ENCODE measurements at regions not wholly inside any gene's neighbourhood (a gene's known extent, or its start where the extent isn't known, plus 50 kb on each side); places are given as distances from the start of the nearest gene placed in this dataset.

DNA sequence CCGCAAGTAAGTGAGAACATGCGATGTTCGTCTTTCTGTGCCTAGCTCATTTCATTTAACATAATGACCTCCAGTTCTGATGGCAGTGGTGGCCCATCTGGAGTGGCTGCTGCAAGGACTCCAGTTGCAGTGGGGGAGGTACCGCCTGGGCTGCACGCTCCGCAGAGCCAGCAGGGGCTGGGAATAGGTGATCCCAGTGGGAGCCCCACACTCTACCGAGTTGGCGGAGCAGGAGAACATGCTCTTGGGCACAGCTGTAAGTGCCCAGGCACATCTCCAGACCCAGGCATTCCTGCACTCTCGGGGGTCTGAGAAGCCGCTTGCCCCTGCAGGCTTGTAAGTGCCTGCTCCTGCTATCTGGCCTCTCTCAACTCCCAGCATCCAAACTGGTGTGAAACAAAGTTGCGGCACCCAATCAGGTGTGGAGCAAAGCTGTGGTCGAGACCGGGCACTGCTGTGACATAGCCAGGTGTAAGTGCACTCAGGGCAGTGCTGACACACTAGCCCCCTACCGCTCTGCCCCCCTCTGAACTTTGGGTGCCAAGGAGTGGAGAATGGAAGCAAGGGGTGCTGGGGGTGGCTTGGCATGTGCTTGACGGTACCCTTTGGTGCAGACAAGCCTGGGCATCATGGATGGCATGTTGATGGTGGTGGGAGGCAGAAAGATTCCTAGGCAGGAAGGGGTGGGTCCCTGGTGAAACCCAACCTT lies 130.2 kb downstream of the HTR1B start:
- H3K4me3 ChIP-seq (ENCODE audit: low read depth, low read length): no peak overlapping the region
- TF ChIP-seq, protein P1, sequence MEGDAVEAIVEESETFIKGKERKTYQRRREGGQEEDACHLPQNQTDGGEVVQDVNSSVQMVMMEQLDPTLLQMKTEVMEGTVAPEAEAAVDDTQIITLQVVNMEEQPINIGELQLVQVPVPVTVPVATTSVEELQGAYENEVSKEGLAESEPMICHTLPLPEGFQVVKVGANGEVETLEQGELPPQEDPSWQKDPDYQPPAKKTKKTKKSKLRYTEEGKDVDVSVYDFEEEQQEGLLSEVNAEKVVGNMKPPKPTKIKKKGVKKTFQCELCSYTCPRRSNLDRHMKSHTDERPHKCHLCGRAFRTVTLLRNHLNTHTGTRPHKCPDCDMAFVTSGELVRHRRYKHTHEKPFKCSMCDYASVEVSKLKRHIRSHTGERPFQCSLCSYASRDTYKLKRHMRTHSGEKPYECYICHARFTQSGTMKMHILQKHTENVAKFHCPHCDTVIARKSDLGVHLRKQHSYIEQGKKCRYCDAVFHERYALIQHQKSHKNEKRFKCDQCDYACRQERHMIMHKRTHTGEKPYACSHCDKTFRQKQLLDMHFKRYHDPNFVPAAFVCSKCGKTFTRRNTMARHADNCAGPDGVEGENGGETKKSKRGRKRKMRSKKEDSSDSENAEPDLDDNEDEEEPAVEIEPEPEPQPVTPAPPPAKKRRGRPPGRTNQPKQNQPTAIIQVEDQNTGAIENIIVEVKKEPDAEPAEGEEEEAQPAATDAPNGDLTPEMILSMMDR (IDR thresholded peaks at IDR 0.05; ENCODE audit: borderline replicate concordance, insufficient read depth, low read depth, low read length): no peak

DNA sequence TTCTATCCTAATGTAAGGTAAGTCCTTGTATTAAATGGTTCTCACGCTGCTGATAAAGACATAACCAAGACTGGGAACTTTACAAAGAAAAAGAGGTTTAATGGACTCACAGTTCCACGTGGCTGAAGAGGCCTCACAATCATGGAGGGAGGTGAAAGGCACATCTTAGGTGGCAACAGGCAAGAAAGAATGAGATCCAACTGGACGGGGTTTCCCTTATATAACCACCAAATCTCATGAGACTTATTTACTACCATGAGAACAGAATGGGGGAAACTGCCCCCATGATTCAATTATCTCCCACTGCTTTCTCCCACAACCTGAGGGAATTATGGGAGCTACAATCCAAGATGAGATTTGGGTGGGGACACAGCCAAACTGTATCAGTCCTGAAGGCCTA lies 136.6 kb downstream of the HTR1B start:
- TF ChIP-seq, protein P1 (IDR thresholded peaks at IDR 0.05; ENCODE audit: borderline replicate concordance, insufficient read depth, low read depth, low read length): no peak
- H3K4me3 ChIP-seq (ENCODE audit: low read depth, low read length): no peak overlapping the region

DNA sequence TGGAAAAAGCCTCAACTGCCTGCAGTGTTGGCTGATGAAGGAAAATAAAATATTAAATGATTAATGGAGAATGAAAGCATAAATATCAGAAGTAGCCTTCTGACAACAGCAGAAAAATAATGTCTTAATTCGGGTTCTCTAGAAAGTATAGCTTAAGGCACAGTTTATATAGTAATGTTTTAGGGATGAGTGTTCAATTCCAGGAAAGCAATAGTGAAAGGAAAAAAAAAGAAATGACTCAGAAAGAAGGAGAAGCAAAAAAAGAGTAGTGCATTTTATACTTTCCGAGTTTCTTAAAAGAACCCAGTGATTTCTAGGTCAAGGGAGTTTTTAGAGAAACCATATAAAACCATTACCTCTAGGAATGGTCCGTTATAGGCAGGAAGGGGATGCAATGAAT lies 137.3 kb downstream of the HTR1B start:
- TF ChIP-seq, protein P1 (IDR thresholded peaks at IDR 0.05; ENCODE audit: borderline replicate concordance, insufficient read depth, low read depth, low read length): no peak
- no peak overlapping the region for H3K4me3 ChIP-seq (ENCODE audit: low read depth, low read length)

DNA sequence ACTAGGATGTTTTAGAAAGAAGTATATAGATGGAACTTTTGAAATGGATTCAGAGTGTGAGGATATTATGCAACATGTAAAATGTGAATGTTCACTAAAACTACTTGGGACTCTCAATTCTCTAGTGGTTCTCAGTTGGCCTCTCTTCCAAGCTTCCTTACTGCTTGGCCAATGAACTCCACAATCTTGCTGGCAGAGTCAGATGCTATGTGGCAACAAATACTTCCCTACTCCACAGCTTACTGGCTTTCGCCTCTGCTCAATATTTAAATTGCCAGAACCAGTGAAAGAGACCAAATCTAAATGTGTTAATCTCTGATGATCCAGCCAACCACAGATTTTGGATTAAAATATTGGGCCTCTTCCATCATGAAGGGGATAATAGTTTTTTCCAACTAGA lies 138.4 kb downstream of the HTR1B start:
- H3K4me3 ChIP-seq (ENCODE audit: low read depth, low read length): no peak overlapping the region
- TF ChIP-seq, protein P1 (IDR thresholded peaks at IDR 0.05; ENCODE audit: borderline replicate concordance, insufficient read depth, low read depth, low read length): no peak

DNA sequence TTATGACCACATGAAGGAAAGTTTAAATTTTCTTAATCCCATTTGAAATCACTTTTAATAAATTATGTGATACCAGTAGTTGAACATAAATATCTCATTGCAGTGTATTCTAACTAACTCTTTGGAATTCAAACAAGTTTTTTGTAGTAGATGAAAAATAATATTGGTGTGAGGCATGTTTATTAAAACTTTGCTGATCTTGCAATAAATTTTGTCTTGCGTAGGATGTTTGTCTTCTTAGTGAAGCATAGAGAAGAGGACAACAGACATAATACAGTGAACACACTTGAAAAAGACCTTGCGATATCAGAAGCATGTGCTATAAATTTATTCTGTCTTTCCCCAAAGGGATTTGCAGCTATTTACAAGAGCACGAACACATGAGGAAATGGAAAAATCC lies 140.7 kb downstream of the HTR1B start:
- H3K4me3 ChIP-seq (ENCODE audit: low read depth, low read length): no peak overlapping the region
- TF ChIP-seq, protein P1 (IDR thresholded peaks at IDR 0.05; ENCODE audit: borderline replicate concordance, insufficient read depth, low read depth, low read length): no peak

DNA sequence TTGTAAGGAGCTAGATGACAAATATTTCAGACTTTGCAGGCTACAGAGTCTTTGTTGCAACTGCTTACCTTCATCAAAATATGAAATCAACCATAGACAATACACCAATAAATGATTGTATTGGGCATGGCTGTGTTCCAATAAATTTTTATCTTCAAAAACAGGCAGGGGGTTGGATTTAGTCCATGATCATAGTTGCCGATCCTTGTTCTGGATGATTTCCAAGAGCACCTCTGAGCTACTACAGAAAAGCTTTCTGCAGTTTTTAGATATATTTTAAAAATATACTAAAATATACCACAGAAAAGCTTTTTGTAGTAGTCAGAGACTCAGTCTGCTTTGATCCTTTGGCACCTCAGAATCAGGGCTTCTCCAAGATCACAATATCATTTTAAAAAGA lies 145.0 kb downstream of the HTR1B start:
- TF ChIP-seq, protein P1 (IDR thresholded peaks at IDR 0.05; ENCODE audit: borderline replicate concordance, insufficient read depth, low read depth, low read length): no peak
- H3K4me3 ChIP-seq (ENCODE audit: low read depth, low read length): no peak overlapping the region

DNA sequence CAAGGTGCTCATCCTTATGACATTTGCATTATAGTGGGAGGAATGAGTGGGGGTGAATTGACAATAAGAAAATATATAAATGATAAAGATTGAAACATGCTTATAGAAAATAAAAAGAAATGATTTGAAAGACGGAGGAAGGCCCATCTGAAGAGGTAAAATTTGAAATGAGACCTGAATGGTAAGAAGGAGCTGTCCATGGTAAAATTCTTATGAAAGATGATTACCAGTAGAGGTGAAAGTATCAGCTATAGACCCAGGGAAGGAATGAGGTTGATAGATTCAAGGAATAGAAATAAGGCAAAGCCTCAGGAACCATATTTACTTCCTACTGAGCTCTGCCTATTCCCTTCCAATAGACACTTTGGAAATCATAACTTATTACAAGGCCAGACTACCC lies 149.7 kb downstream of the HTR1B start:
- TF ChIP-seq, protein P1 (IDR thresholded peaks at IDR 0.05; ENCODE audit: borderline replicate concordance, insufficient read depth, low read depth, low read length): no peak
- no peak overlapping the region for H3K4me3 ChIP-seq (ENCODE audit: low read depth, low read length)

Data from GM12875 (cell line).